ENCODE measurements at regions not wholly inside any gene's neighbourhood (a gene's known extent, or its start where the extent isn't known, plus 50 kb on each side); places are given as distances from the start of the nearest gene placed in this dataset.

DNA sequence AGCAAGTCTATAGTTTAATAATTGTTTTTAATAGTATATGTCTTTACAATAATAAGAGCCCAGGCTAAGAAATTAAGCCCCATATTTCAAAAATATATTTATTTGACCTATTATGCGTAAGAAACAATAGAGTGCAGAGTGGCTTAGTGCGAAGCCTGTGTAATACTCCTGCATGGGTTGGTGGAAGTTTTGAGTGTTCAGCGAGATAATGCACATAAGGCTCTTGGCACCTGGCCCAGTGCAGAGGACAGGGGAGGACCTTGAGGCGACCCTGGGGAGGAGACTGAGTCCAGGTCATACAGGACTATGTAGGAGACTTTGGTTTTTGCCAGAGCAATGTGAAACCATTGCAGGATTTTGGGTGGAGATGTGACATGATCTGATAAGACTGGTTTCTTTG lies 132.4 kb upstream of the ST6GAL2 start:
- TF ChIP-seq CTCF (IDR thresholded peaks at IDR 0.05; ENCODE audit: borderline replicate concordance, extremely low read depth, low read length, poor library complexity, severe bottlenecking): no peak
- no peak for TF ChIP-seq EZH2 (IDR thresholded peaks at IDR 0.05; ENCODE audit: borderline replicate concordance, low read depth, low read length, severe bottlenecking)
